Tibial nerve (tissue), 4 donors: ENCODE measurements at regions not wholly inside any gene's neighbourhood (a gene's known extent, or its start where the extent isn't known, plus 50 kb on each side); places are given as distances from the start of the nearest gene placed in this dataset.

Experiments
- DNase-seq, 2 donors: peaks; one replicate each; pipeline ENCODE4 v3.0.0-alpha.2; 2019; ENCODE audit warnings: low spot score in 2 of 2
- H3K27ac ChIP-seq, 4 donors: fragments of 200-600 bp; sonication (generic) in 3 of 4; one replicate each; pipeline ENCODE4 v1.5.1; 2017 to 2019; ENCODE audit warnings: mild to moderate bottlenecking in 1 of 4
- H3K27me3 ChIP-seq, 2 donors: fragments of 200-600 bp; sonication (generic) in 1 of 2; one replicate each; pipeline versions ENCODE4 v1.5.1 to v1.6.0; 2017 to 2019
- H3K36me3 ChIP-seq, 3 donors: fragments of 200-600 bp; sonication (generic); one replicate each; pipeline ENCODE4 v1.5.1; 2018 to 2019
- H3K4me1 ChIP-seq, 4 donors: fragments of 200-600 bp; sonication (generic) in 3 of 4; one replicate each; pipeline ENCODE4 v1.5.1; 2017 to 2019
- H3K4me3 ChIP-seq, 4 donors: fragments of 200-600 bp; sonication (generic) in 3 of 4; one replicate each; pipeline ENCODE4 v1.5.1; 2017 to 2019; ENCODE audit warnings: mild to moderate bottlenecking in 1 of 4, moderate library complexity in 1 of 4
- H3K9me3 ChIP-seq, 4 donors: fragments of 200-600 bp; sonication (generic) in 3 of 4; one replicate each; pipeline ENCODE4 v1.5.1; 2017 to 2019
- EP300 ChIP-seq, 2 donors: sonication (generic); formaldehyde crosslinking; IDR thresholded peaks; one replicate each; pipeline ENCODE4 v1.6.1; 2017; ENCODE audit warnings: antibody characterized with exemption in 2 of 2, mild to moderate bottlenecking in 1 of 2
- POLR2A ChIP-seq, 2 donors: fragments of 450-650 bp; IDR thresholded peaks; one replicate each; pipeline ENCODE4 v1.6.1; 2017; ENCODE audit warnings: antibody characterized with exemption in 2 of 2, mild to moderate bottlenecking in 2 of 2, moderate library complexity in 2 of 2
- whole genome bisulfite sequencing, 2 donors: methylation state at CpG; one replicate each; pipeline ENCODE4 v1.1.5; 2018; 5-methylcytosine and 5-hydroxymethylcytosine counted together
- TF ChIP-seq, protein P1 (sequence below), 5 experiments: fragments of 200-600 bp in 3 of 5; fragments of 450-650 bp in 2 of 5; sonication (generic) in 3 of 5; IDR thresholded peaks; one replicate each; pipeline ENCODE4 v1.5.1; 2016 to 2019; ENCODE audit warnings: antibody characterized with exemption in 5 of 5, mild to moderate bottlenecking in 3 of 5, moderate library complexity in 2 of 5

DNA sequence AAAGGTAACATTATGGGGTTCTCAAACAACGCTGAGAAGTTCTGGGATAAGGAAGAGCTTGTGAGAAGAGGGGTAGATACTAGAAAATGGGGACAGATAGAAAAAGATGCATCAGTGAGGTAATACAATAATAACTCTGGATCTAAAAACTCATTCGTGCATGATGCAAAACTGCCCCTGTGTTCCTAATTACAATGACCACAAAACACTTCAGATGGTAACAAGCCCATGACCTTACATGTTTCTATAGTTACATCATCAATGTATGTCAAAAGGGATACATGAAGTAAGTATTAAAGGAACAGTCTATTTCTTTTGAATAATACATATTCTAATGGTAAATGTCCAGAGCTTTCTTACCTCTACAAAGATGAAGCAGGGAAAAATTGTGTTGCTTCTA is 110.6 kb upstream of the PLPPR5 start:
- Histone ChIP-seq H3K4me3 (no peak overlapping the region), H3K27me3 (no peaks in the 10 kb centered on the region), H3K4me1 (no peaks in the 10 kb centered on the region), H3K9me3 (no peaks in the 10 kb centered on the region), H3K27ac (no peak overlapping the region), H3K36me3 (no peaks in the 10 kb centered on the region)
- TF ChIP-seq POLR2A (IDR thresholded peaks at IDR 0.05) (no peak), EP300 (IDR thresholded peaks at IDR 0.05) (no peak)
- TF ChIP-seq, protein P1, sequence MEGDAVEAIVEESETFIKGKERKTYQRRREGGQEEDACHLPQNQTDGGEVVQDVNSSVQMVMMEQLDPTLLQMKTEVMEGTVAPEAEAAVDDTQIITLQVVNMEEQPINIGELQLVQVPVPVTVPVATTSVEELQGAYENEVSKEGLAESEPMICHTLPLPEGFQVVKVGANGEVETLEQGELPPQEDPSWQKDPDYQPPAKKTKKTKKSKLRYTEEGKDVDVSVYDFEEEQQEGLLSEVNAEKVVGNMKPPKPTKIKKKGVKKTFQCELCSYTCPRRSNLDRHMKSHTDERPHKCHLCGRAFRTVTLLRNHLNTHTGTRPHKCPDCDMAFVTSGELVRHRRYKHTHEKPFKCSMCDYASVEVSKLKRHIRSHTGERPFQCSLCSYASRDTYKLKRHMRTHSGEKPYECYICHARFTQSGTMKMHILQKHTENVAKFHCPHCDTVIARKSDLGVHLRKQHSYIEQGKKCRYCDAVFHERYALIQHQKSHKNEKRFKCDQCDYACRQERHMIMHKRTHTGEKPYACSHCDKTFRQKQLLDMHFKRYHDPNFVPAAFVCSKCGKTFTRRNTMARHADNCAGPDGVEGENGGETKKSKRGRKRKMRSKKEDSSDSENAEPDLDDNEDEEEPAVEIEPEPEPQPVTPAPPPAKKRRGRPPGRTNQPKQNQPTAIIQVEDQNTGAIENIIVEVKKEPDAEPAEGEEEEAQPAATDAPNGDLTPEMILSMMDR (IDR thresholded peaks at IDR 0.05): no peak
- 64 to 68% methylated on average over 2 of the region's 2 CpGs for WGBS, 2 donors
- no peak for DNase-seq

DNA sequence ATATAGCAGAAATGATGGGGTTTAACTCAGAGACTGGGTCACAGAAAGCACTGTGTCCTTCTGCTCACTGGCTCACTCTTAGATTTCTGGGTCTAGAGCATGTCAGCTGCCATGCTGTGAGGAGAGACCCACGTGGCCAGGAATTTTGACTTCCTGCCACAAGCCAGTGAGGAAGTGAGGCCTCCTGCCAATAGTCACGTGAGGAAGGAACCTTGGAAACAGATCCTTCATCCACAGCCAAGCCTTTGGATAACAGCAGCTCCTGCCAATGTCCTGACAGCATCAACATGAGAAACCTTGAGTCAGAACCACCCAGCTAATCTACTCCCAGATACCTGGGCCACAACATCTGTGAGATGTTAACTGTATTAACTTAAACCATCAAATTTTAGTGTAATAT is 114.5 kb upstream of the PLPPR5 start:
- no peaks in the 10 kb centered on the region for H3K4me1 ChIP-seq
- no peak for DNase-seq
- TF ChIP-seq POLR2A (IDR thresholded peaks at IDR 0.05) (no peak), EP300 (IDR thresholded peaks at IDR 0.05) (no peak)
- TF ChIP-seq, protein P1 (IDR thresholded peaks at IDR 0.05): no peak
- H3K9me3 ChIP-seq: no peaks in the 10 kb centered on the region
- WGBS, 2 donors: 5 to 9% methylated on average over 2 of the region's 2 CpGs
- no peaks in the 10 kb centered on the region for H3K36me3 ChIP-seq
- no peaks in the 10 kb centered on the region for H3K27me3 ChIP-seq
- H3K4me3 ChIP-seq: no peak overlapping the region
- no peak overlapping the region for H3K27ac ChIP-seq

DNA sequence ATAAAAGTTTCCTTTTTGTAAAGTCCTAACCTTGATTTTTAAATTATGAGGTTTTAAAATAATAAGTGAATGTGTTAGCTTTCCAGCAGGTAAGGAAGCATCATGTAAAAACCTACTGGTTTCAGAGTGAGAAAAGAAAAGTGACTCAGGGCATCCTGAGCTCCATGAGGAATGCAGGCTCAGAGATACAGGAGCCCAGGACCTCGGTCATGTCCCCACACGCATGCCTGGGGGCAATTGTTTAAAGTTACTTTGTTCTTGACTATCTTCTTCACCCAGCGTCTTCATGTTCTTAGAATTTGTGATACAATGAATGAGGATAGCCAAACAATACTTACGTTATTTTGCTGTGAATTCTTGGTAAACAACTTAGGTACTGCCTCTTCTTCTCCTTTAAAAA is 117.4 kb upstream of the PLPPR5 start:
- WGBS, 2 donors: 66 to 75% methylated on average over 4 of the region's 4 CpGs
- no peak overlapping the region for H3K4me3 ChIP-seq
- no peak for DNase-seq
- no peaks in the 10 kb centered on the region for H3K36me3 ChIP-seq
- H3K4me1 ChIP-seq: no peaks in the 10 kb centered on the region
- no peaks in the 10 kb centered on the region for H3K27me3 ChIP-seq
- H3K27ac ChIP-seq: no peak overlapping the region
- H3K9me3 ChIP-seq: peaks cover 0 to 3% (median 0%) of the 10 kb centered on the region in 4 donors
- TF ChIP-seq EP300 (IDR thresholded peaks at IDR 0.05) (no peak), POLR2A (IDR thresholded peaks at IDR 0.05) (no peak)
- TF ChIP-seq, protein P1 (IDR thresholded peaks at IDR 0.05): no peak

DNA sequence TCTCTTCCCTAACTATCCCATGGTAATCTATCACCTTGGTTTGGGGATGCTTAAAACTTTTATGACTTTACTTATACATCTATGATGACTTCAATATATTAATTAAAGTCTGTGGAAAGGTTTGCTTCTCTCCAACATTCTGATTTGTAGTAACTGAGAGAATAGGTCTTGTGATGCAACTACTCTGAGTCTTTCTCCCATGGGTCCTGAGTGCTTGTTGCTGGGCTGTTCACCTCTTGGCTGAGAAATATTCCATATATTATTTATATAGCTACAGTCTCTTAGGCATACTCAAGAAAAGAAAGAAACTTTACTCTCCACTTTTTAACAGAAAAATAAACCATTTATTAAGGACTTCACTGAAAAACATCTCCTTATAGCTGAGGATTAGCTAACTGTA is 119.3 kb upstream of the PLPPR5 start:
- no peak for DNase-seq
- Histone ChIP-seq H3K27me3 (no peaks in the 10 kb centered on the region), H3K36me3 (no peaks in the 10 kb centered on the region), H3K4me3 (no peak overlapping the region), H3K9me3 (peaks cover 0 to 3% (median 0%) of the 10 kb centered on the region in 4 donors), H3K4me1 (no peaks in the 10 kb centered on the region), H3K27ac (no peak overlapping the region)
- TF ChIP-seq, protein P1 (IDR thresholded peaks at IDR 0.05): no peak
- TF ChIP-seq EP300 (IDR thresholded peaks at IDR 0.05) (no peak), POLR2A (IDR thresholded peaks at IDR 0.05) (no peak)

DNA sequence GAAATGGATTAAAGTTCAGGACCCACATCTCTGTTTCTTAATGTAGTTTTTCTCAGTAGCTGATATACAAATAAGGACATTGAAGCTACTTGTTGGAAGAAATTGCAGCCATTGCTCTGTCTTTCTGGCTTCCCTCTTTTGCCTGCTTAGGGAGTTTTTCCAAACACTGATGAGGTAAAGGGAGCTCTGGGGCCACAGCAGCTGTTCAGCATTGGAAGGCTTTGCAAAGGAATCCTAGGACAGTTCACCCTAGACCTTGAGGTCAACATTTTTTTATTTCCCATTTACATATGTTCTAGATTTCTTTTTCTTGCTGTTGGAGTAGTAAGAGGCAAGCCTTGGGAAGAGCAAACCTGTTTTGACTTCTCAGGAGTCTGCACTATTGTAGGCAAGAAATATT is 126.9 kb upstream of the PLPPR5 start:
- TF ChIP-seq, protein P1 (IDR thresholded peaks at IDR 0.05): no peak
- TF ChIP-seq POLR2A (IDR thresholded peaks at IDR 0.05): no peak
- TF ChIP-seq EP300 (IDR thresholded peaks at IDR 0.05): no peak

More for the DNA sequence above, 126.9 kb upstream of the PLPPR5 start:
- no peaks in the 10 kb centered on the region for H3K9me3 ChIP-seq
- no peak overlapping the region for H3K27ac ChIP-seq
- no peaks in the 10 kb centered on the region for H3K36me3 ChIP-seq
- no peak overlapping the region for H3K4me3 ChIP-seq
- H3K4me1 ChIP-seq: peaks cover 0 to 5% (median 0%) of the 10 kb centered on the region in 4 donors
- DNase-seq: no peak
- H3K27me3 ChIP-seq: no peaks in the 10 kb centered on the region
